Tibial nerve (tissue), 4 donors: ENCODE measurements at regions not wholly inside any gene's neighbourhood (a gene's known extent, or its start where the extent isn't known, plus 50 kb on each side); places are given as distances from the start of the nearest gene placed in this dataset.

Source experiments
- EP300 ChIP-seq, 2 donors: sonication (generic); formaldehyde crosslinking; IDR thresholded peaks; one replicate each; pipeline ENCODE4 v1.6.1; 2017; ENCODE audit warnings: antibody characterized with exemption in 2 of 2, mild to moderate bottlenecking in 1 of 2
- POLR2A ChIP-seq, 2 donors: fragments of 450-650 bp; IDR thresholded peaks; one replicate each; pipeline ENCODE4 v1.6.1; 2017; ENCODE audit warnings: antibody characterized with exemption in 2 of 2, mild to moderate bottlenecking in 2 of 2, moderate library complexity in 2 of 2
- TF ChIP-seq, protein P1 (sequence below), 5 experiments: fragments of 200-600 bp in 3 of 5; fragments of 450-650 bp in 2 of 5; sonication (generic) in 3 of 5; IDR thresholded peaks; one replicate each; pipeline ENCODE4 v1.5.1; 2016 to 2019; ENCODE audit warnings: antibody characterized with exemption in 5 of 5, mild to moderate bottlenecking in 3 of 5, moderate library complexity in 2 of 5

DNA sequence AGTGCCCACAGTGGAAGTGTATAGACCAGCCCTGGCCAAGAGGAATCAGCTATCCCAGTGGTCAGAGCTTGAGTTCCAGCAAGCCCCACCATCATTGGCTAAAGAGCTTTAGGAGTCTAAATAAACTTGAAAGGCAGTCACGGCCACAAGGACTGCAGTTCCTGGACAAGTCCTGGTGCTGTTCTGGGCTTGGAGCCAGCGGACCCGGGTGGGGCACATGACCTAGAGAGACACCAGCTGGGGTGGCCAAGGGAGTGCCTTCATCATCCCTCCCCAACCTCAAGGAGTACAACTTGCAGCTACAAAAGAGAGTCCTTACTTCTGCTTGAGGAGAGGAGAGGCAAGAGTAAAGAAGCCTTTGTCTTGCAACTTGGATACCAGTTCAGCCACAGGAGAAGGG, 439.8 kb upstream of the TMEFF2 start:
- TF ChIP-seq, protein P1, sequence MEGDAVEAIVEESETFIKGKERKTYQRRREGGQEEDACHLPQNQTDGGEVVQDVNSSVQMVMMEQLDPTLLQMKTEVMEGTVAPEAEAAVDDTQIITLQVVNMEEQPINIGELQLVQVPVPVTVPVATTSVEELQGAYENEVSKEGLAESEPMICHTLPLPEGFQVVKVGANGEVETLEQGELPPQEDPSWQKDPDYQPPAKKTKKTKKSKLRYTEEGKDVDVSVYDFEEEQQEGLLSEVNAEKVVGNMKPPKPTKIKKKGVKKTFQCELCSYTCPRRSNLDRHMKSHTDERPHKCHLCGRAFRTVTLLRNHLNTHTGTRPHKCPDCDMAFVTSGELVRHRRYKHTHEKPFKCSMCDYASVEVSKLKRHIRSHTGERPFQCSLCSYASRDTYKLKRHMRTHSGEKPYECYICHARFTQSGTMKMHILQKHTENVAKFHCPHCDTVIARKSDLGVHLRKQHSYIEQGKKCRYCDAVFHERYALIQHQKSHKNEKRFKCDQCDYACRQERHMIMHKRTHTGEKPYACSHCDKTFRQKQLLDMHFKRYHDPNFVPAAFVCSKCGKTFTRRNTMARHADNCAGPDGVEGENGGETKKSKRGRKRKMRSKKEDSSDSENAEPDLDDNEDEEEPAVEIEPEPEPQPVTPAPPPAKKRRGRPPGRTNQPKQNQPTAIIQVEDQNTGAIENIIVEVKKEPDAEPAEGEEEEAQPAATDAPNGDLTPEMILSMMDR (IDR thresholded peaks at IDR 0.05), result no peak
- TF ChIP-seq EP300 (IDR thresholded peaks at IDR 0.05), result no peak
- no peak for TF ChIP-seq POLR2A (IDR thresholded peaks at IDR 0.05)
